Type B pancreatic cell (in vitro differentiated cells): ENCODE measurements at regions not wholly inside any gene's neighbourhood (a gene's known extent, or its start where the extent isn't known, plus 50 kb on each side); places are given as distances from the start of the nearest gene placed in this dataset.

Source experiments
- DNase-seq: peaks from one replicate; pipeline ENCODE4 v3.0.0; 2021; ENCODE audit warnings: mixed read lengths; ENCODE audit not compliant: unreplicated experiment; ENCODE audit errors: extremely low spot score
- H3K27ac Mint-ChIP-seq: 2 replicates; pipeline ENCODE4 v1.8.0; 2021; ENCODE audit warnings: mild to moderate bottlenecking, mixed read lengths
- H3K27me3 Mint-ChIP-seq: 2 replicates; pipeline ENCODE4 v1.8.0; 2021; ENCODE audit warnings: mixed read lengths
- H3K36me3 Mint-ChIP-seq: 2 replicates; pipeline ENCODE4 v1.8.0; 2021; ENCODE audit warnings: mixed read lengths
- H3K4me1 Mint-ChIP-seq: one replicate; pipeline ENCODE4 v1.8.0; 2021; ENCODE audit warnings: mixed read lengths; ENCODE audit not compliant: unreplicated experiment
- H3K4me3 Mint-ChIP-seq: 2 replicates; pipeline ENCODE4 v1.8.0; 2021; ENCODE audit warnings: mild to moderate bottlenecking, mixed read lengths
- H3K9me3 Mint-ChIP-seq: 2 replicates; pipeline ENCODE4 v1.8.0; 2021; ENCODE audit warnings: mixed read lengths
- CTCF ChIP-seq: fragments of 200-600 bp; sonication (generic); conservative IDR thresholded peaks from 2 replicates; pipeline ENCODE4 v1.5.0; 2021; ENCODE audit warnings: antibody characterized with exemption, mild to moderate bottlenecking

DNA sequence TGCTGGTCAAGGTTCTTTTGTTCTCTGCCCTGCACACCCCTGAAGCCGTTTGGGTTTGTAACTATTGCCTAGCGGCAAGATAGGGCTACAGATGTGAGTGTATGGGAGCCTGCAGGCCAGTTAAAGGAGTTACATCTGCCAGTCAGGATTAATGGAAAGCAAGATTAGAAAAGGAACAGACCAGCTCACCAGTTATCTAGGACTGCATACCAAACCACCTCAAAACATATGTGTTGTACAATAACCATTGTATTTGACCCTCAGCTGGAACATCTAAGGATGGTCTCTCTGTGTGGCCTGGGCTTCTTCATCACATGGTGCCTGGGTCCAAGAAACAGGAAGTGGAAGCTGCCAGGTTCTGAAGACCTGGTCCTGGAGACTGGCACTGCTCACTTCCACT lies 52.5 kb upstream of the FBXO28 start:
- Mint-ChIP-seq H3K4me1 (peaks cover 23% of the 10 kb centered on the region), H3K36me3 (no peaks in the 10 kb centered on the region), H3K4me3 (no peak overlapping the region), H3K27ac (no peak overlapping the region), H3K9me3 (no peaks in the 10 kb centered on the region), H3K27me3 (peaks cover 3% of the 10 kb centered on the region)
- no peak for TF ChIP-seq CTCF
- DNase-seq = no peak

DNA sequence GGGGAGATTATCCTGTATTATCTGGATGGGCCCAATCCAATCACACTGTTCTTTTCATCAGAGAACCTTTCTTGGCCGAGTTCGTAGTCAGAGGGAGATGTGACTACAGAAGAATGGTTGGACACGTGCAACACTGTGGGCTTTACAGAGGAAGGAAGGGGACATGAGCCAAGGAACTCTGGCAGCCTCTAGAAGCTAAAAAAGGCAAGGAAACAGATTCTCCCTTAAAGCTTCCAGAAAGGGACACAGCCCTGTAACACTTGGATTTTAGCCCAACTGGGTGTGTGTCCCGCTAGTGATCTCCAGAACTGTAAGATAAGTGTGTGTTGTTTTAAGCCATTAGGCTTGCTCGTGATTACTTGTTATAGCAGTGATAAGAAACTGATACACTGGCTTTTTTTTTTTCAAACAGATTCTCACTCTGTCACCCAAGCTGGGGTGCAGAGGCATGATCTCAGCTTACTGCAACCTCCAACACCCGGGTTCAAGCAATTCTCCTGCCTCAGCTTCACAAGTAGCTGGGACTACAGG lies 53.9 kb upstream of the FBXO28 start:
- Mint-ChIP-seq H3K36me3 (no peaks in the 10 kb centered on the region), H3K27ac (no peak overlapping the region), H3K9me3 (no peaks in the 10 kb centered on the region), H3K27me3 (peaks cover 3% of the 10 kb centered on the region), H3K4me1 (peaks cover 20% of the 10 kb centered on the region), H3K4me3 (no peak overlapping the region)
- no peak for DNase-seq
- no peak for TF ChIP-seq CTCF

DNA sequence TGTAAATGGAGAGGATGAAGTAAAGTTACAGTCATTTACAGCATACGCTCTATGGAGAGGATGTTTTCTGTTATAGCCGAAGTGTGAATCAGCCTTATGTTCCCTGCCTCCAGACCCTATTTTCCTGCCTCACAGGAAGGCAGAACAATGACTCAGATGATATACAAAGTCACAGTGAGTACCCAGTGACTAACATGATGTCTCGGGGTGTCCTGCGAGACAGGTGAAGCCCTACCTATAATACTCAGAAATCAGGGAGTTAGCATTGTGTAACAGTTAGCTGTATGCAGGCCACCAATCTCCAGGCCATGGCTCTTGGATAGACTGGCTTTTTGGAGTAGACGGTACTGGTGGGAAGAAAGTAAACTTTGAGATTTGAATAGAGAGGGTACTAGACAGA lies 55.6 kb upstream of the FBXO28 start:
- H3K27me3 Mint-ChIP-seq = no peaks in the 10 kb centered on the region
- H3K9me3 Mint-ChIP-seq = no peaks in the 10 kb centered on the region
- no peak for DNase-seq
- no peak overlapping the region for H3K27ac Mint-ChIP-seq
- H3K4me3 Mint-ChIP-seq = no peak overlapping the region
- H3K36me3 Mint-ChIP-seq = no peaks in the 10 kb centered on the region
- no peak for TF ChIP-seq CTCF
- peaks cover 11% of the 10 kb centered on the region for H3K4me1 Mint-ChIP-seq

- Mint-ChIP-seq H3K4me3 (no peak overlapping the region), H3K36me3 (no peaks in the 10 kb centered on the region), H3K4me1 (peaks cover 11% of the 10 kb centered on the region), H3K9me3 (no peaks in the 10 kb centered on the region), H3K27me3 (no peaks in the 10 kb centered on the region), H3K27ac (no peak overlapping the region)
- no peak for DNase-seq
- TF ChIP-seq CTCF = no peak
These were observed 56.3 kb upstream of the FBXO28 start for GRCh38 chr1:224057461-224058199.

DNA sequence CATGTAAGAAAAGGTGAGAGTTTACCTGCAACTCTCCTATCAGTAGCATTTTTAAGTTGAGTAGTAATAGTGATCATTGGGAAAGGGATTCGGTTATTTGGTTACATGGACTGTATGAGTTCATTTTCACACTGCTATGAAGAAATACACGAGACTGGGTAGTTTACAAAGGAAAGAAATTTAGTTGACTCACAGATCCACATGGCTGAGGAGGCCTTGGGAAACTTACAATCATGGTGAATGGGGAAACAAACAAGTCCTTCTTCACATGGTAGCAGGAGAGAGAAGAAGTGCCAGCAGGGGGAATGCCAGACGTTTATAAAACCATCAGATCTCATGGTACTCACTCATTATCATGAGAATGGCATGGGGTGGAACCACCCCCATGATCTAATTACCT lies 59.3 kb upstream of the FBXO28 start:
- Mint-ChIP-seq H3K4me3 (no peak overlapping the region), H3K4me1 (peaks cover 14% of the 10 kb centered on the region), H3K36me3 (no peaks in the 10 kb centered on the region), H3K27ac (no peak overlapping the region), H3K9me3 (no peaks in the 10 kb centered on the region), H3K27me3 (no peaks in the 10 kb centered on the region)
- no peak for DNase-seq
- no peak for TF ChIP-seq CTCF
